ENCODE measurements at regions not wholly inside any gene's neighbourhood (a gene's known extent, or its start where the extent isn't known, plus 50 kb on each side); places are given as distances from the start of the nearest gene placed in this dataset.

- no peak overlapping the region for H3K27ac ChIP-seq
- H3K9me3 ChIP-seq, result no peaks in the 10 kb centered on the region
- no peaks in the 10 kb centered on the region for H3K36me3 ChIP-seq
- in situ Hi-C loops (cut with MboI; ENCODE audit: low pct_ligation_motif_present in 1 of 4, low pct_unique_long_range_greater_than_20kb in 1 of 4, low sequenced_read_pairs in 3 of 4) (no loop called here), intact Hi-C loops (cut with DNase I; ENCODE audit: low total_unique reads) (no loop called here)
- 86 to 100% methylated on average over 1 to 4 of the region's 4 CpGs for WGBS, 2 donors (ENCODE audit: low coverage in 1 of 2)
- H3K27me3 ChIP-seq, result no peaks in the 10 kb centered on the region
- H3K4me1 ChIP-seq, result peaks cover 8 to 36% (median 16%) of the 10 kb centered on the region in 4 donors
- no peak for DNase-seq
- TF ChIP-seq POLR2A (IDR thresholded peaks at IDR 0.05), result no peak
- no peak for TF ChIP-seq EP300 (IDR thresholded peaks at IDR 0.05; ENCODE audit: low read depth)
- TF ChIP-seq CTCF (IDR thresholded peaks at IDR 0.05), result no peak
- TF ChIP-seq POLR2AphosphoS5 (IDR thresholded peaks at IDR 0.05), result no peak
- H3K4me3 ChIP-seq, result no peak overlapping the region
These were observed 98.7 kb downstream of the VAPA start for GRCh38 chr18:10012526-10012925.

- Histone ChIP-seq H3K36me3 (no peaks in the 10 kb centered on the region), H3K27ac (no peak overlapping the region), H3K9me3 (no peaks in the 10 kb centered on the region), H3K4me1 (peaks cover 8 to 36% (median 16%) of the 10 kb centered on the region in 4 donors), H3K4me3 (no peak overlapping the region), H3K27me3 (no peaks in the 10 kb centered on the region)
- TF ChIP-seq CTCF (IDR thresholded peaks at IDR 0.05) (no peak), EP300 (IDR thresholded peaks at IDR 0.05; ENCODE audit: low read depth) (no peak), POLR2A (IDR thresholded peaks at IDR 0.05) (no peak), POLR2AphosphoS5 (IDR thresholded peaks at IDR 0.05) (no peak)
- in situ Hi-C loops (cut with MboI; ENCODE audit: low pct_ligation_motif_present in 1 of 4, low pct_unique_long_range_greater_than_20kb in 1 of 4, low sequenced_read_pairs in 3 of 4), result no loop called here
- no peak for DNase-seq
- WGBS, 2 donors (ENCODE audit: low coverage in 1 of 2), result 84 to 87% methylated on average over 10 to 17 of the region's 17 CpGs
- intact Hi-C loops (cut with DNase I; ENCODE audit: low total_unique reads), result no loop called here
These were observed 100.1 kb downstream of the VAPA start for GRCh38 chr18:10013621-10014543.

DNA sequence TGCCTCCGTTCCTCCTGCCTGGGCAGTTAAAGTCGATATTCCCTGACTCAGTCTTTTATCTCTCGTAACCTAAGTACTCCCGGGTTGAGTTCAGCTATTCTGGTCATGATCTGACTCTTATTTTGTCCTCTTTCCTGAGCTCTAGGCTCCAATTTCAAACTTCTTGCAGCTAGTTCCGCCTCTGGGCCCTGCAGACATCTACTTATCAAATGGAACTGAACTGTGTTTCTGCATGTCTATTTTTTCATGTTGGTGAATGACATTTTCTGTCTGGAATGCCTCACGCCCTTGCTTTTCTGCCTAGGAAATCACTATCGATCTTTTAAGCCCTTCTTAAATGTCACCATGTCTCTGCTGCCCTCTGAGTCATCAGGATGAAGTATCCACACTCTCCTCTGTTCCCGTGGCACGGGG is 101.5 kb downstream of the VAPA start:
- peaks cover 6 to 29% (median 11%) of the 10 kb centered on the region in 4 donors for H3K4me1 ChIP-seq
- no peaks in the 10 kb centered on the region for H3K9me3 ChIP-seq
- in situ Hi-C loops (cut with MboI; ENCODE audit: low pct_ligation_motif_present in 1 of 4, low pct_unique_long_range_greater_than_20kb in 1 of 4, low sequenced_read_pairs in 3 of 4) (no loop called here), intact Hi-C loops (cut with DNase I; ENCODE audit: low total_unique reads) (no loop called here)
- H3K36me3 ChIP-seq, result no peaks in the 10 kb centered on the region
- WGBS, 2 donors (ENCODE audit: low coverage in 1 of 2), result 65 to 87% methylated on average over 5 to 9 of the region's 9 CpGs
- H3K27me3 ChIP-seq, result no peaks in the 10 kb centered on the region
- no peak overlapping the region for H3K4me3 ChIP-seq
- DNase-seq, result no peak
- TF ChIP-seq POLR2AphosphoS5 (IDR thresholded peaks at IDR 0.05) (no peak), EP300 (IDR thresholded peaks at IDR 0.05; ENCODE audit: low read depth) (no peak), CTCF (IDR thresholded peaks at IDR 0.05) (no peak), POLR2A (IDR thresholded peaks at IDR 0.05) (no peak)
- peak overlapping the region; percentile 43 to 56 (median 44) for H3K27ac ChIP-seq

GRCh38 chr18:10015941-10016819 is 102.4 kb downstream of the VAPA start:
- Histone ChIP-seq H3K9me3 (no peaks in the 10 kb centered on the region), H3K27me3 (no peaks in the 10 kb centered on the region), H3K4me1 (peaks cover 3 to 24% (median 8%) of the 10 kb centered on the region in 4 donors), H3K27ac (peak overlapping the region; percentile 43 to 56 (median 44)), H3K36me3 (no peaks in the 10 kb centered on the region), H3K4me3 (no peak overlapping the region)
- WGBS, 2 donors (ENCODE audit: low coverage in 1 of 2), result 46 to 65% methylated on average over 3 to 7 of the region's 7 CpGs
- TF ChIP-seq POLR2A (IDR thresholded peaks at IDR 0.05) (no peak), POLR2AphosphoS5 (IDR thresholded peaks at IDR 0.05) (peak in 2 of 3 donors; percentile 5 to 35)
- in situ Hi-C loops (cut with MboI; ENCODE audit: low pct_ligation_motif_present in 1 of 4, low pct_unique_long_range_greater_than_20kb in 1 of 4, low sequenced_read_pairs in 3 of 4), result no loop called here
- intact Hi-C loops (cut with DNase I; ENCODE audit: low total_unique reads), result no loop called here
- no peak for DNase-seq
